ENCODE measurements at regions not wholly inside any gene's neighbourhood (a gene's known extent, or its start where the extent isn't known, plus 50 kb on each side); places are given as distances from the start of the nearest gene placed in this dataset.
A peak's percentile ranks its signal among the peaks of the same experiment; 100 is the strongest.

- DNase-seq (ENCODE audit: low read depth), result no peak
These were observed 217.0 kb downstream of the AJAP1 start for GRCh38 chr1:4871373-4871772.

GRCh38 chr1:4868521-4868920, 214.1 kb downstream of the AJAP1 start:
- no peak overlapping the region for H3K4me3 ChIP-seq (ENCODE audit: low read depth, low read length)
- DNase-seq (ENCODE audit: low read depth), result no peak
- TF ChIP-seq, protein P1, sequence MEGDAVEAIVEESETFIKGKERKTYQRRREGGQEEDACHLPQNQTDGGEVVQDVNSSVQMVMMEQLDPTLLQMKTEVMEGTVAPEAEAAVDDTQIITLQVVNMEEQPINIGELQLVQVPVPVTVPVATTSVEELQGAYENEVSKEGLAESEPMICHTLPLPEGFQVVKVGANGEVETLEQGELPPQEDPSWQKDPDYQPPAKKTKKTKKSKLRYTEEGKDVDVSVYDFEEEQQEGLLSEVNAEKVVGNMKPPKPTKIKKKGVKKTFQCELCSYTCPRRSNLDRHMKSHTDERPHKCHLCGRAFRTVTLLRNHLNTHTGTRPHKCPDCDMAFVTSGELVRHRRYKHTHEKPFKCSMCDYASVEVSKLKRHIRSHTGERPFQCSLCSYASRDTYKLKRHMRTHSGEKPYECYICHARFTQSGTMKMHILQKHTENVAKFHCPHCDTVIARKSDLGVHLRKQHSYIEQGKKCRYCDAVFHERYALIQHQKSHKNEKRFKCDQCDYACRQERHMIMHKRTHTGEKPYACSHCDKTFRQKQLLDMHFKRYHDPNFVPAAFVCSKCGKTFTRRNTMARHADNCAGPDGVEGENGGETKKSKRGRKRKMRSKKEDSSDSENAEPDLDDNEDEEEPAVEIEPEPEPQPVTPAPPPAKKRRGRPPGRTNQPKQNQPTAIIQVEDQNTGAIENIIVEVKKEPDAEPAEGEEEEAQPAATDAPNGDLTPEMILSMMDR (IDR thresholded peaks at IDR 0.05; ENCODE audit: insufficient read depth, low read depth, low read length, missing control alignments), result no peak

More at GRCh38 chr1:4871373-4871772, 217.0 kb downstream of the AJAP1 start:
- H3K4me3 ChIP-seq (ENCODE audit: low read depth, low read length), result no peak overlapping the region
- TF ChIP-seq, protein P1 (IDR thresholded peaks at IDR 0.05; ENCODE audit: insufficient read depth, low read depth, low read length, missing control alignments), result no peak

GRCh38 chr1:4856396-4856795, 202.0 kb downstream of the AJAP1 start:
- TF ChIP-seq, protein P1 (IDR thresholded peaks at IDR 0.05; ENCODE audit: insufficient read depth, low read depth, low read length, missing control alignments), result no peak
- peak; percentile 45 for DNase-seq (ENCODE audit: low read depth)
- no peak overlapping the region for H3K4me3 ChIP-seq (ENCODE audit: low read depth, low read length)

DNA sequence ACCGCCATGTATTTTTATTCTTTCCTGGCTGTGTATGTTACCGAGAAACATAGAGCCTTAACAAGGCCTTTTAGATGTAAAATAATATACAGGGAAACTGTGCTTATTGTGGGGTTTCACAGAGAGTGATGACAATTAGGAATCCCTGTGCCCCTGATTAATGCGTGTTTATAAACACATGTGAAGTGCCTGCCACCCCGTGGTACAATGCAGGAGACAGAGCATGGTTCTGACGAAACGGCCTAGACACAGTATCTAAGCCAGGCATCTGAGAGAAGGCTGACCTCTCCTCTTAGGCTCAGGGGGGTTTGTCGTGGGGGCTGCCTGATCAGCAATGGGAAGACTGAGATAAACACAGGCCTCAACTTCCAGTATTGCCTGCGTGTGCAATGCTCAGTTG, 200.0 kb downstream of the AJAP1 start:
- H3K4me3 ChIP-seq (ENCODE audit: low read depth, low read length), result no peak overlapping the region
- TF ChIP-seq, protein P1 (IDR thresholded peaks at IDR 0.05; ENCODE audit: insufficient read depth, low read depth, low read length, missing control alignments), result no peak
- no peak for DNase-seq (ENCODE audit: low read depth)

DNA sequence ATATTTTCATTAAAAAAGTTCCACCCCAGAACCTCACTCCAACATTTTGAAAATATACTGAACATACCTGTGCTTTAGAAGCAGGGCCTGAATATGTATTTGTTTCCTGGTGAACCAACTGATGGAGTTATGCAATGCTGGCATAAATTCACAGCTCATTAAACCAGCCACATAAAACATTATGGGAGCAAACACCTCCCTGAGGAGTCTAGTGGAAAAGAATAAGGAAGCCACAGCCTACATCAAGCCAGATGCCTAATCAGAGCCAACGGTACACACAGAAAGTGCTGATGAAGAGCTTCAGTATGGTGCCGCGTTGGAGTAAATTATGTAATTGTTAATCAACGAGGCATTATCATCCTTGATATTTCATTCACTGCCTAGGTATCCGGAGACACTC, 199.5 kb downstream of the AJAP1 start:
- H3K4me3 ChIP-seq (ENCODE audit: low read depth, low read length), result no peak overlapping the region
- DNase-seq (ENCODE audit: low read depth), result no peak
- TF ChIP-seq, protein P1 (IDR thresholded peaks at IDR 0.05; ENCODE audit: insufficient read depth, low read depth, low read length, missing control alignments), result no peak

DNA sequence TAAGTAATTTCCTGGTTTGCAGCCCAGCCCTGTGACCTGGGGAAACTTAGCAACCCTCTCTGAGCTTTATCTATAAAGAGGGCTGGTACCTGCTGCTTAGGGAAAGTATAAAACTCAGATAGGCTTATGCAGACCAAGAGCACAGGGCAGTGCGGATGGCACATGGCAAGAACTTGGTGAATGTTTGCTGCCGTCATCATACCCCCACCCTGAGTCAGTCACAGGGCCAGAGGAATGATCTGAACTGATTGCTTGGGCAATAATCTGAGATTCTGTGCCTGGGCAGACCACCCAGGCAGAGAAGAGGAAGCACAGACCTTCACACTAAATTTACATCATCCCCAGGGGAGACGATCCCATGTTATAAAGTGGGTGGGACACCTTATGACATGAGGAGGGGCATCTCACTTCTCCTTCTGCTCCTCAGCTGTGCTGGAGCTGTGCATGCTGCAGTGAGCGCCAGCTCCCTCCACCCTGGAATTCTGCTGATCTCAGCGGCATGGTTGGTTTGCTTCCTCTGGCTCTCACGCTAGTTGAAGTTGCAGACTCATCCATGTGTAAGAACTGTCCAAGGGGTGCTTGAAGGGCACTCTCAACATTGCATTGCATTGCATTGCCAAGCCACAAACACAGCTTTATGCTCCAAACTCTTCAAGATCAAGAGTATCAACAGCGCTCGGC, 197.1 kb downstream of the AJAP1 start:
- TF ChIP-seq, protein P1 (IDR thresholded peaks at IDR 0.05; ENCODE audit: insufficient read depth, low read depth, low read length, missing control alignments), result no peak
- DNase-seq (ENCODE audit: low read depth), result no peak
- no peak overlapping the region for H3K4me3 ChIP-seq (ENCODE audit: low read depth, low read length)

DNA sequence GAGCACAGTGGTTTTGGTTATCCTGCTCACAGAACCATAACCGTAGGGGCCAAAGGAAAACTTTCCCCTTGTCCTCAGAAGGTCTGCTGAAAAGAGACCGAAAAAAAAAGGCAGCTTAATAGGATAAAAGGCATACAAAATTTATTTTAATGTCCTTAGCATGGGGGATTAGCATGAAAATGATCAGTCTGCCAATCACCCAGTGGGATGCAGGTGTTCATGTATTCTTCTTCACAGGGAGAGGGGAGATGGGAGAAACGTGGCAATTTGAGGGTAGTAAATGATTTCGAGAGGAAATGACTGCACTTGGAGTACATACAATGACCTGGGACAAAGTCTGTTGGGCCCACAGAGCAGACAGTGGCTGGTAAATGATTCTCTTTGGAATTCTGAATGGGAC, 194.0 kb downstream of the AJAP1 start:
- H3K4me3 ChIP-seq (ENCODE audit: low read depth, low read length), result no peak overlapping the region
- DNase-seq (ENCODE audit: low read depth), result no peak
- TF ChIP-seq, protein P1 (IDR thresholded peaks at IDR 0.05; ENCODE audit: insufficient read depth, low read depth, low read length, missing control alignments), result no peak

Data from GM12865 (cell line).